BLaER1 (cell line): ENCODE measurements at regions not wholly inside any gene's neighbourhood (a gene's known extent, or its start where the extent isn't known, plus 50 kb on each side); places are given as distances from the start of the nearest gene placed in this dataset.

Experiments used
- H3K27ac ChIP-seq: shearing (Covaris generic); formaldehyde crosslinking; 2 replicates; pipeline ENCODE4 v1.8.1; 2022
- H3K27me3 ChIP-seq: shearing (Covaris generic); formaldehyde crosslinking; 2 replicates; pipeline ENCODE4 v1.8.1; 2022
- H3K36me3 ChIP-seq: shearing (Covaris generic); formaldehyde crosslinking; 2 replicates; pipeline ENCODE4 v1.8.1; 2022
- H3K4me1 ChIP-seq: shearing (Covaris generic); formaldehyde crosslinking; 2 replicates; pipeline ENCODE4 v1.8.1; 2022
- H3K4me2 ChIP-seq: shearing (Covaris generic); formaldehyde crosslinking; 2 replicates; pipeline ENCODE4 v1.8.1; 2022
- H3K4me3 ChIP-seq: shearing (Covaris generic); formaldehyde crosslinking; 2 replicates; pipeline ENCODE4 v1.8.1; 2022
- H3K9ac ChIP-seq: shearing (Covaris generic); formaldehyde crosslinking; 2 replicates; pipeline ENCODE4 v1.8.1; 2022
- H3K9me3 ChIP-seq: shearing (Covaris generic); formaldehyde crosslinking; 2 replicates; pipeline ENCODE4 v1.8.1; 2022
- H4K20me1 ChIP-seq: shearing (Covaris generic); formaldehyde crosslinking; 2 replicates; pipeline ENCODE4 v1.8.1; 2022
- Cebpa-rat ChIP-seq: shearing (Covaris generic); IDR thresholded peaks from 2 replicates; pipeline ENCODE4 v1.8.1; 2022

DNA sequence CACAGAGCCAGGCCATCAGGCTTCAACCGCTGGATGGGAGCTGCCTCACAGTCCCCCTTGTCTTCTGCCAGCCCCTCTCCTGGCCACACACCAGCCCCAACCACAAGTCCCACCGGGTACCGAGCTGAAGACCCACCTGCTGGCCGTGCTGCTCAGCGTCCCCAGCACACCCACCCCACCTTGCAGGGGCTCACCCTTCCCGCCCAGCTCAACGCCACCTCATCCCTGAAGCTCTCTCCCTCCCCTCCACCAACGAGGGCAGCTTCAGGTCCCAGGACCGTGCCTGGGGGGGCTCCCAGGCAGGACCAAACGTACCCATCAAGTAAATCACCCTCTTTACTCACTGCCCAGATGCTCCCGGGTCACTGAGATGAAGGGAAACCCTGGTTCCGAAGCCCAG lies 141.0 kb downstream of the CRYBB2 start:
- peaks cover 97% of the 10 kb centered on the region for H4K20me1 ChIP-seq
- H3K4me3 ChIP-seq, result no peak overlapping the region
- H3K27ac ChIP-seq, result peak overlapping the region; percentile 43
- peaks cover 98% of the 10 kb centered on the region for H3K4me1 ChIP-seq
- peak overlapping the region; percentile 81 for H3K4me2 ChIP-seq
- TF ChIP-seq Cebpa-rat, result no peak
- H3K9ac ChIP-seq, result no peak overlapping the region
- peaks cover 95% of the 10 kb centered on the region for H3K36me3 ChIP-seq
- H3K9me3 ChIP-seq, result no peaks in the 10 kb centered on the region
- no peaks in the 10 kb centered on the region for H3K27me3 ChIP-seq

- H4K20me1 ChIP-seq, result peaks cover 97% of the 10 kb centered on the region
- peak overlapping the region; percentile 81; the same call in 1 of the 2 replicates for H3K4me2 ChIP-seq
- TF ChIP-seq Cebpa-rat, result no peak
- peak overlapping the region; percentile 43; the same call in 1 of the 2 replicates for H3K27ac ChIP-seq
- no peak overlapping the region for H3K9ac ChIP-seq
- peaks cover 95% of the 10 kb centered on the region for H3K36me3 ChIP-seq
- peaks cover 98% of the 10 kb centered on the region for H3K4me1 ChIP-seq
- H3K9me3 ChIP-seq, result no peaks in the 10 kb centered on the region
- H3K4me3 ChIP-seq, result no peak overlapping the region
- H3K27me3 ChIP-seq, result no peaks in the 10 kb centered on the region
Measured at GRCh38 chr22:25360891-25361645, 141.6 kb downstream of the CRYBB2 start.

GRCh38 chr22:25361899-25362214 lies 142.4 kb downstream of the CRYBB2 start:
- peak overlapping the region; percentile 24; the same call in 1 of the 2 replicates for H3K4me2 ChIP-seq
- no peaks in the 10 kb centered on the region for H3K27me3 ChIP-seq
- H3K36me3 ChIP-seq, result peaks cover 92% of the 10 kb centered on the region
- peaks cover 98% of the 10 kb centered on the region for H3K4me1 ChIP-seq
- H4K20me1 ChIP-seq, result peaks cover 97% of the 10 kb centered on the region
- no peak overlapping the region for H3K4me3 ChIP-seq
- H3K9me3 ChIP-seq, result no peaks in the 10 kb centered on the region
- H3K9ac ChIP-seq, result no peak overlapping the region
- TF ChIP-seq Cebpa-rat, result no peak
- no peak overlapping the region for H3K27ac ChIP-seq

GRCh38 chr22:25362215-25362882 lies 142.9 kb downstream of the CRYBB2 start:
- H3K4me2 ChIP-seq, result peak overlapping the region; percentile 24; the same call in 1 of the 2 replicates
- H3K36me3 ChIP-seq, result peaks cover 90% of the 10 kb centered on the region
- no peak for TF ChIP-seq Cebpa-rat
- H3K4me3 ChIP-seq, result no peak overlapping the region
- H3K9ac ChIP-seq, result peak overlapping the region; percentile 55
- H3K27ac ChIP-seq, result peak overlapping the region; percentile 49; the same call in 1 of the 2 replicates
- H3K4me1 ChIP-seq, result peaks cover 98% of the 10 kb centered on the region
- H3K9me3 ChIP-seq, result no peaks in the 10 kb centered on the region
- H3K27me3 ChIP-seq, result no peaks in the 10 kb centered on the region
- H4K20me1 ChIP-seq, result peaks cover 97% of the 10 kb centered on the region

DNA sequence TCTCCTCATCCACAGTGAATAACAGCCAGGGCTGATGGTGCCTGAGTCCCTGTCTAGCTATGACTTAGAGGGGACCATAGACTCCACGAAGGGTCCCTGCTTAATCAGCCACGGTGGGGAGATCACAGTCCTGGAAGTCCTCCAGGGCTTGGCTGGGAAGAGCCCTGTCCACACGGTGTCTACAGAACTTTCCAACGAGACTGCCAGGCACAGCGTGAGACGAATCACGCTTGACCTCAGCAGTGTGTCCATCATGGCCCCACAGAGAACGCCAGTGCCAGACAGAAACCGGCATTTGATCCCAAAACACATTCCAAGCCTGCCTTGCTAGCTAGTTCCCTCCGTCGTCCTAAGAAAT lies 143.4 kb downstream of the CRYBB2 start:
- Histone ChIP-seq H3K9ac (peak overlapping the region; percentile 55), H3K4me1 (peaks cover 98% of the 10 kb centered on the region), H4K20me1 (peaks cover 97% of the 10 kb centered on the region), H3K27me3 (no peaks in the 10 kb centered on the region), H3K27ac (peak overlapping the region; percentile 49; the same call in 1 of the 2 replicates), H3K9me3 (no peaks in the 10 kb centered on the region), H3K4me3 (no peak overlapping the region), H3K4me2 (peak overlapping the region; percentile 24; the same call in 1 of the 2 replicates), H3K36me3 (peaks cover 90% of the 10 kb centered on the region)
- no peak for TF ChIP-seq Cebpa-rat

GRCh38 chr22:25363474-25363873 lies 144.0 kb downstream of the CRYBB2 start:
- H3K27ac ChIP-seq, result 0 out of 2 replicates have a peak overlapping the region, but pooled peaks have one; percentile 69
- no peak for TF ChIP-seq Cebpa-rat

GRCh38 chr22:25364281-25364680 lies 144.8 kb downstream of the CRYBB2 start:
- no peaks in the 10 kb centered on the region for H3K9me3 ChIP-seq
- peaks cover 100% of the 10 kb centered on the region for H4K20me1 ChIP-seq
- peak overlapping the region; percentile 73 for H3K4me2 ChIP-seq
- peaks cover 89% of the 10 kb centered on the region for H3K36me3 ChIP-seq
- no peaks in the 10 kb centered on the region for H3K27me3 ChIP-seq
- no peak overlapping the region for H3K4me3 ChIP-seq
- peak overlapping the region; percentile 51 for H3K9ac ChIP-seq
- H3K4me1 ChIP-seq, result peaks cover 98% of the 10 kb centered on the region
- H3K27ac ChIP-seq, result peak overlapping the region; percentile 69
- TF ChIP-seq Cebpa-rat, result no peak

More at GRCh38 chr22:25363474-25363873, 144.0 kb downstream of the CRYBB2 start:
- Histone ChIP-seq H3K9me3 (no peaks in the 10 kb centered on the region), H3K4me2 (peak overlapping the region; percentile 73), H3K27me3 (no peaks in the 10 kb centered on the region), H3K4me3 (no peak overlapping the region), H3K36me3 (peaks cover 90% of the 10 kb centered on the region), H4K20me1 (peaks cover 97% of the 10 kb centered on the region), H3K4me1 (peaks cover 98% of the 10 kb centered on the region), H3K9ac (peak overlapping the region; percentile 51)

DNA sequence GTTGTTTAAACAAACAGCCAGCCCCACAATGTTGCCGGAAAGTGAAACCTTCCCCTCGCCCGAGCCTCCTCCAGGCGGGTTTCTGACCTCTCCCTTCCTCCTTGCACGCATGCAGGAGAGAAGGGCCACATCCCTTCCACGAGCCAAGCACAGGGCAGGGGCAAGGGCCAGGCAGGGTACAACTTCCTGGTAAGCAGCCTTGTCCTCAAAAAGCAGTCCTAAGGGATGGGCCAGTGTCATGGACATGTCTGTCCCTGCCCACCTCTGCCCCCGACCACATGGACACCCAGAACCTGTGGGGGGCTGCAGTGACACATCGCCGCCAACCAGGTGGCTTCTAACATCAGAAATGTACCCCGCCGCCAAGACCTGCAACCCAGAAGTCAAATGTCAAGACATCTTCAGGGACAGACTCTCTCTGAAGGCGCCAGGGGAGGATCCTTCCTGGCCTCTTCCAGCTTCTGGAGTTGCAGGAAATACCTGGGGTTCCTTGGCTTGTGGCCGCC lies 145.3 kb downstream of the CRYBB2 start:
- peaks cover 87% of the 10 kb centered on the region for H3K36me3 ChIP-seq

DNA sequence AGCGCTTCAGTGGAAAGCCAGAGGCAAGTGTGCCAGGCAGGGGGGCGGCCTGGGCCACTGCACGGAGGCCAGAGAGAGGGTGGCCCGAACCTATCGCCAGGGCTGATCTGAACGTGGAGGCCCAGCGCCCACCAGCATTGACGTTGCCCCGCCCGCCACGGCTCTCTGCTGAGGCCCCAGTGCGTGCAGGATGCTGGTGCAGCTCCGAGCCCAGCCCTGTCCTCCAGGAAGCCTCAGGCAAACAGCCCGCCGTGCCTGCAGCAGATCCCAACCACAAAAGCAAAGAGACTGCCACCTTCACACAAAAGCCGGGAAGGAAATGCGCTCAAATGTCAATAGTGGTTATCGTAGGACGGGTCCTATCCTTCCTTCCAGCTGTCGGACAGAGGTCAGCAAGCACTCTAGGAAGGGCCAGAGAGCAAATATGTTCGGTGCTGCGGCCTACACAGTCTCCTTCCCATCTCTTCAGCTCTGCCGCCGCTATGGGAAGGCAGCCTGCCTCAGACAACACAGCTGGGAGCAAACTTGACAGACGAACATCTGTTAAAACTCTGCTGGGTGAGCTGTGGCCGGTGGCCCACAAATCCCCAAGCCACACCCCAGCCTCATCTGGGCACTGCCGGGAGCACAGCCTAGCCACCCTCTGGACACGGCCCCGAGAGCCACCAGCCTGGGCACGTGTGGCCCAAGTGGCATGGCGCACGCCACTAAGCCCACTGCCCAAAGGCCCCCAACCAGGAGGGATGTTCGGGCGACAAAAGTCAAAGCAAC lies 146.2 kb downstream of the CRYBB2 start:
- H3K4me3 ChIP-seq, result no peak overlapping the region
- H3K27me3 ChIP-seq, result no peaks in the 10 kb centered on the region
- peaks cover 87% of the 10 kb centered on the region for H3K36me3 ChIP-seq
- H3K4me2 ChIP-seq, result peak overlapping the region; percentile 73
- TF ChIP-seq Cebpa-rat, result no peak
- peaks cover 100% of the 10 kb centered on the region for H4K20me1 ChIP-seq
- H3K9me3 ChIP-seq, result no peaks in the 10 kb centered on the region
- H3K9ac ChIP-seq, result peak overlapping the region; percentile 51; the same call in 1 of the 2 replicates
- peaks cover 98% of the 10 kb centered on the region for H3K4me1 ChIP-seq
- H3K27ac ChIP-seq, result peak overlapping the region; percentile 69

More for the DNA sequence above, 145.3 kb downstream of the CRYBB2 start:
- H3K4me1 ChIP-seq, result peaks cover 98% of the 10 kb centered on the region
- H3K9ac ChIP-seq, result peak overlapping the region; percentile 51
- H3K27ac ChIP-seq, result peak overlapping the region; percentile 69
- no peaks in the 10 kb centered on the region for H3K27me3 ChIP-seq
- no peak overlapping the region for H3K4me3 ChIP-seq
- H3K4me2 ChIP-seq, result peak overlapping the region; percentile 73
- H3K9me3 ChIP-seq, result no peaks in the 10 kb centered on the region
- TF ChIP-seq Cebpa-rat, result no peak
- H4K20me1 ChIP-seq, result peaks cover 100% of the 10 kb centered on the region
